Stomach (tissue), 8 donors: ENCODE measurements at regions not wholly inside any gene's neighbourhood (a gene's known extent, or its start where the extent isn't known, plus 50 kb on each side); places are given as distances from the start of the nearest gene placed in this dataset.

Source experiments
- DNase-seq, 2 donors: peaks; one replicate each; pipeline versions ENCODE4 v3.0.0 to v3.0.0-alpha.2; 2013 to 2019
- H3K27ac ChIP-seq, 5 donors: fragments of 200-600 bp in 4 of 5; sonication (generic) in 4 of 5; one replicate each; pipeline ENCODE4 v1.5.1; 2013 to 2019; ENCODE audit warnings: mild to moderate bottlenecking in 1 of 5, moderate library complexity in 1 of 5
- H3K27me3 ChIP-seq, 3 donors: fragments of 200-600 bp; sonication (generic); one replicate each; pipeline ENCODE4 v1.5.1; 2017 to 2019; ENCODE audit warnings: mixed run types in 1 of 3
- H3K36me3 ChIP-seq, 4 donors: fragments of 200-600 bp; sonication (generic); 1 replicate in 3 of 4; 2 replicates in 1 of 4; pipeline ENCODE4 v1.5.1; 2016 to 2019
- H3K4me1 ChIP-seq, 4 donors: fragments of 200-600 bp; sonication (generic); one replicate each; pipeline ENCODE4 v1.5.1; 2016 to 2019
- H3K4me3 ChIP-seq, 4 donors: fragments of 200-600 bp; sonication (generic) in 3 of 4; one replicate each; pipeline ENCODE4 v1.5.1; 2016 to 2019; ENCODE audit warnings: mild to moderate bottlenecking in 1 of 4
- H3K9me3 ChIP-seq, 4 donors: fragments of 200-600 bp; sonication (generic); one replicate each; pipeline ENCODE4 v1.5.1; 2016 to 2019
- CTCF ChIP-seq, 7 experiments: fragments of 450-650 bp in 4 of 7; fragments of 200-600 bp in 3 of 7; sonication (generic) in 3 of 7; IDR thresholded peaks; one replicate each; pipeline ENCODE4 v1.5.1; 2016 to 2019; ENCODE audit warnings: antibody characterized with exemption in 7 of 7, control low read depth in 2 of 7, mild to moderate bottlenecking in 1 of 7
- EP300 ChIP-seq: sonication (generic); formaldehyde crosslinking; IDR thresholded peaks from one replicate; pipeline ENCODE4 v1.6.1; 2017; ENCODE audit warnings: antibody characterized with exemption
- POLR2A ChIP-seq, 4 donors: fragments of 450-650 bp; IDR thresholded peaks; one replicate each; pipeline ENCODE4 v1.6.1; 2016; ENCODE audit warnings: antibody characterized with exemption in 4 of 4, control low read depth in 2 of 4, mild to moderate bottlenecking in 1 of 4, moderate library complexity in 1 of 4
- POLR2AphosphoS5 ChIP-seq, 3 donors: sonication (generic); formaldehyde crosslinking; IDR thresholded peaks; one replicate each; pipeline ENCODE4 v1.6.1; 2016; ENCODE audit warnings: antibody characterized with exemption in 3 of 3
- WGBS, 5 donors: extraction: QIAGEN DNeasy Blood & Tissue Kit in 3 of 5; methylation state at CpG; one replicate each; pipeline versions ENCODE4 v1.1.5 to v1.1.7; 2013 to 2018; 5-methylcytosine and 5-hydroxymethylcytosine counted together
- intact Hi-C: fragments of 100-400 bp; cut with DNase I; formaldehyde crosslinking; loops from one replicate; pipeline ENCODE4 v1.15.1; 2023; ENCODE audit warnings: low total_unique reads
- donor health status: healthy with polysubstance abuse.
- donor health status: Bipolar disorder and iron deficiency.
- donor health status: healthy.

DNA sequence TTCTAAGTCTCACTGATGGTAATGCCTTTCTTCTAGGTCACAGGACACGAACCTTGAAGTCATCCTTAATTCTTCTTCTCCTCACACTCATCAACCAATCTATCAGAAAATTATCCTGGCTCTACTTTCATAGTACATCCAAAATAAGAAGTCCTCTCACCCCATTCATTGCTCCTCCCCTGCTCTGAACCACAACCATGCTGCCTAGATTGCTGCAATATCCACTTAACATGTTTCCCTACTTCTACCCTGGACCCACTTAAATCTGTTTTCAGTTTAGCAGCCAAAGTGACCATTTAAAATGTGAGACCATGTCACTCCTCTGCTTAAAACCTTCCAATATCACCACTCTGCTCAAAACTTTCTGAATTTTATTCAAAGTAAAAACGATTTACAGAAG lies 445.9 kb upstream of the FAT3 start:
- H3K4me1 ChIP-seq, result peaks cover 0 to 7% (median 0%) of the 10 kb centered on the region in 4 donors
- DNase-seq, result no peak
- H3K36me3 ChIP-seq, result no peaks in the 10 kb centered on the region
- WGBS, 5 donors, result 76 to 83% (median 77%) methylated on average over 2 of the region's 2 CpGs
- no peak overlapping the region for H3K27ac ChIP-seq
- H3K9me3 ChIP-seq, result peaks cover 0 to 8% (median 2%) of the 10 kb centered on the region in 4 donors
- H3K27me3 ChIP-seq, result no peaks in the 10 kb centered on the region
- intact Hi-C loops, result no loop called here
- TF ChIP-seq EP300 (no peak), CTCF (IDR thresholded peaks at IDR 0.05) (no peak), POLR2AphosphoS5 (IDR thresholded peaks at IDR 0.05) (no peak), POLR2A (IDR thresholded peaks at IDR 0.05) (no peak)
- H3K4me3 ChIP-seq, result no peak overlapping the region

DNA sequence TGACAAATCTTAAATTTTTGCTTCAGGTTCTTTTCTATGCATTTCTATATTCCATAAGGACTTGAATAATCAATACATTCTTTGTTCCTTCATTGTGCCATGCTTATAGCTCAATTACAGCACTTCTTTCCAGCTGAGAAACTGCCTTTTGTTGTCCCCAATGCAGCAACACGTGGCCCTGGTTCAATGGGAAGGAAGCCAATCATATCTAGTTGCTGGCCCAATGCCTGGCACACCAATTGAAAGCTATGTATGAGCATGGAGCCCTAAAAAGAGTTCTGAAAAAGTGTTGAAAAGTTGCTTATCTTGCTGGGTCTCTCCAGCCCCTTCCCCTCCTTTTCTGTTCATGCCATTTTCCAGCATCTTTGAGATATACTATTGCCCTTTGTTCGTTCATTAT lies 448.0 kb upstream of the FAT3 start:
- peak in 1 of 2 donors; percentile 72 for DNase-seq
- Histone ChIP-seq H3K4me1 (peaks cover 0 to 7% (median 0%) of the 10 kb centered on the region in 4 donors), H3K27ac (no peak overlapping the region), H3K36me3 (no peaks in the 10 kb centered on the region), H3K27me3 (no peaks in the 10 kb centered on the region), H3K4me3 (no peak overlapping the region), H3K9me3 (no peaks in the 10 kb centered on the region)
- no peak for TF ChIP-seq CTCF (IDR thresholded peaks at IDR 0.05)
- no peak for TF ChIP-seq POLR2A (IDR thresholded peaks at IDR 0.05)
- intact Hi-C loops, result no loop called here
- 22 to 40% (median 28%) methylated on average over 2 of the region's 2 CpGs for WGBS, 5 donors

DNA sequence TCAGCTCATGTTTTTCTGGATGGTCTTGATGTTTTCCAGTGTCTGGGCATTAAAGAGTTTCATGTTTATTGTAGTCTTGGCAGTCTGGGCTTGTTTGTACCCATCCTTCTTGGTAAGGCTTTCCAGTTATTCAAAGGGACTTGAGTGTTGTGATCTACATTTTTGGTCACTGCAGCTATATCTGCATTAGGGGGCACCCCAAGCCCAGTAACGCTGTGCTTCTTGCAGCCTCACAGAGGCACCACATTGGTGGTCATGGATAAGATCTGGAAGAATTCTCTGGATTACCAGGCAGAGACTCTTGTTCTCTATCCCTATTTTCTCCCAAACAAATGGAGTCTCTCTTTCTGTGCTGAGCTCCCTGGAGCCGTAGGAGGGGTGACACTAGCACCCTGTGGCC lies 451.5 kb upstream of the FAT3 start:
- Histone ChIP-seq H3K4me3 (no peak overlapping the region), H3K9me3 (no peaks in the 10 kb centered on the region), H3K27ac (no peak overlapping the region), H3K36me3 (no peaks in the 10 kb centered on the region), H3K4me1 (peaks cover 0 to 7% (median 0%) of the 10 kb centered on the region in 4 donors), H3K27me3 (no peaks in the 10 kb centered on the region)
- whole genome bisulfite sequencing, 5 donors, result 71 to 90% (median 86%) methylated on average over 2 of the region's 2 CpGs
- DNase-seq, result peak in 1 of 2 donors; percentile 17
- intact Hi-C loops, result no loop called here
- no peak for TF ChIP-seq CTCF (IDR thresholded peaks at IDR 0.05)
- no peak for TF ChIP-seq POLR2A (IDR thresholded peaks at IDR 0.05)
- no peak for TF ChIP-seq EP300

- no peak overlapping the region for H3K4me3 ChIP-seq
- intact Hi-C loops, result no loop called here
- H3K4me1 ChIP-seq, result peaks cover 0 to 5% (median 0%) of the 10 kb centered on the region in 4 donors
- H3K36me3 ChIP-seq, result no peaks in the 10 kb centered on the region
- H3K27me3 ChIP-seq, result no peaks in the 10 kb centered on the region
- DNase-seq, result peak in 1 of 2 donors; percentile 7
- WGBS, 5 donors, result 39 to 58% (median 50%) methylated on average over 1 of the region's 1 CpG
- H3K9me3 ChIP-seq, result no peaks in the 10 kb centered on the region
- TF ChIP-seq POLR2AphosphoS5 (IDR thresholded peaks at IDR 0.05), result no peak
- no peak for TF ChIP-seq POLR2A (IDR thresholded peaks at IDR 0.05)
- TF ChIP-seq CTCF (IDR thresholded peaks at IDR 0.05), result no peak
- TF ChIP-seq EP300, result no peak
- H3K27ac ChIP-seq, result no peak overlapping the region
These were observed 452.7 kb upstream of the FAT3 start for GRCh38 chr11:91771961-91772360.
